ENCODE measurements at regions not wholly inside any gene's neighbourhood (a gene's known extent, or its start where the extent isn't known, plus 50 kb on each side); places are given as distances from the start of the nearest gene placed in this dataset.

DNA sequence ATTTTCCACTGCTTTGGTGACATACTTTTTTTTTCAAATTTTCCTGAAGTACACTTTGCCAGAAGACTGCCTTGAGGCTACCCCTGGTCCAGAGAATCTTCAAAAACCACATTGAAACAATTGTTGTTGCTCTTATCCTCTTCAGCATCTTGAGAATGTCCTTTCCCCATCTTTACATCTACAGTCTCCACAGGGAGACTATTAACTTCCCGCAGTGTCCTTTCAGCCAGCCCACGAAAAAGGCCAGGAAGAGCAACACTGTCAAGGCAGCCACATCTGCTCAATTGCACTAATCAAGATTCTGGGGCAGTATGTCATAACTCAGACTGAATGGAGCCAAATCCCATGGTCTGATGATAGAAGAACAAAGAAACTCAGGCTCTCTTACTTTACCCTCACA, 148.3 kb downstream of the ENC1 start:
- TF ChIP-seq, protein P1, sequence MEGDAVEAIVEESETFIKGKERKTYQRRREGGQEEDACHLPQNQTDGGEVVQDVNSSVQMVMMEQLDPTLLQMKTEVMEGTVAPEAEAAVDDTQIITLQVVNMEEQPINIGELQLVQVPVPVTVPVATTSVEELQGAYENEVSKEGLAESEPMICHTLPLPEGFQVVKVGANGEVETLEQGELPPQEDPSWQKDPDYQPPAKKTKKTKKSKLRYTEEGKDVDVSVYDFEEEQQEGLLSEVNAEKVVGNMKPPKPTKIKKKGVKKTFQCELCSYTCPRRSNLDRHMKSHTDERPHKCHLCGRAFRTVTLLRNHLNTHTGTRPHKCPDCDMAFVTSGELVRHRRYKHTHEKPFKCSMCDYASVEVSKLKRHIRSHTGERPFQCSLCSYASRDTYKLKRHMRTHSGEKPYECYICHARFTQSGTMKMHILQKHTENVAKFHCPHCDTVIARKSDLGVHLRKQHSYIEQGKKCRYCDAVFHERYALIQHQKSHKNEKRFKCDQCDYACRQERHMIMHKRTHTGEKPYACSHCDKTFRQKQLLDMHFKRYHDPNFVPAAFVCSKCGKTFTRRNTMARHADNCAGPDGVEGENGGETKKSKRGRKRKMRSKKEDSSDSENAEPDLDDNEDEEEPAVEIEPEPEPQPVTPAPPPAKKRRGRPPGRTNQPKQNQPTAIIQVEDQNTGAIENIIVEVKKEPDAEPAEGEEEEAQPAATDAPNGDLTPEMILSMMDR (IDR thresholded peaks at IDR 0.05): no peak
- no peak for TF ChIP-seq EZH2 (IDR thresholded peaks at IDR 0.05)
